RWPE1 (cell line): ENCODE measurements at regions not wholly inside any gene's neighbourhood (a gene's known extent, or its start where the extent isn't known, plus 50 kb on each side); places are given as distances from the start of the nearest gene placed in this dataset.

Source experiments
- CTCF ChIA-PET: fragments of 350-600 bp; sonication (Branson Sonifier 250); formaldehyde crosslinking; extraction: SDS; loops from one replicate; lab custom pipeline; 2021; lab: Yijun Ruan, JAX
- POLR2A ChIA-PET: fragments of 400-600 bp; formaldehyde crosslinking; extraction: SDS; loops from one replicate; lab custom pipeline; 2020; ENCODE audit warnings: antibody characterized with exemption; ENCODE audit not compliant: low non-redundant PET; lab: Yijun Ruan, JAX
- DNase-seq: peaks from one replicate; pipeline ENCODE4 v3.0.0; 2012; ENCODE audit warnings: low spot score
- H3K27ac ChIP-seq: fragments of 450-650 bp; 2 replicates; pipeline ENCODE4 v1.5.1; 2017
- TF ChIP-seq, protein P1 (sequence below): fragments of 450-650 bp; conservative IDR thresholded peaks from 2 replicates; pipeline ENCODE4 v1.5.1; 2017; ENCODE audit warnings: low read depth, mild to moderate bottlenecking

DNA sequence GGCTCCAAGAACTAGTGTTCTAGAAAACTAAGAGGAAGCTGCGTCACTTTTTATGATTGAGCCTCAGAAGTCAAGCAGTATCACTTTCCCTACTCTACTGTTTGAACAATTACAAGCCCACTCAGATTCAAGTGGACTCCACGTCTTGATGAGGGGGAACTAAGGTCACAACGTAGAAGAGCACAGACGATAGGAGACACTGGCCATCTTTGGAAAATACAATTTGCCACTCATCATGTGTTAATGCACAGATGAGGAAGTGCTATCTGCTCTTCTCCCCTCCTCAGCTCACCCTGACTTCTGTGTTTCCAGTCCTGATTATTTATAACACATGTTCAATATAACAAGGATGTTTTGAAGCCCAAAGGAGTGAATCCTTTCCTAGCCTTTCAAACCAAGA is 76.1 kb upstream of the CYP1B1 start:
- TF ChIP-seq, protein P1, sequence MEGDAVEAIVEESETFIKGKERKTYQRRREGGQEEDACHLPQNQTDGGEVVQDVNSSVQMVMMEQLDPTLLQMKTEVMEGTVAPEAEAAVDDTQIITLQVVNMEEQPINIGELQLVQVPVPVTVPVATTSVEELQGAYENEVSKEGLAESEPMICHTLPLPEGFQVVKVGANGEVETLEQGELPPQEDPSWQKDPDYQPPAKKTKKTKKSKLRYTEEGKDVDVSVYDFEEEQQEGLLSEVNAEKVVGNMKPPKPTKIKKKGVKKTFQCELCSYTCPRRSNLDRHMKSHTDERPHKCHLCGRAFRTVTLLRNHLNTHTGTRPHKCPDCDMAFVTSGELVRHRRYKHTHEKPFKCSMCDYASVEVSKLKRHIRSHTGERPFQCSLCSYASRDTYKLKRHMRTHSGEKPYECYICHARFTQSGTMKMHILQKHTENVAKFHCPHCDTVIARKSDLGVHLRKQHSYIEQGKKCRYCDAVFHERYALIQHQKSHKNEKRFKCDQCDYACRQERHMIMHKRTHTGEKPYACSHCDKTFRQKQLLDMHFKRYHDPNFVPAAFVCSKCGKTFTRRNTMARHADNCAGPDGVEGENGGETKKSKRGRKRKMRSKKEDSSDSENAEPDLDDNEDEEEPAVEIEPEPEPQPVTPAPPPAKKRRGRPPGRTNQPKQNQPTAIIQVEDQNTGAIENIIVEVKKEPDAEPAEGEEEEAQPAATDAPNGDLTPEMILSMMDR = no peak
- H3K27ac ChIP-seq = no peak overlapping the region
- no peak for DNase-seq
- CTCF ChIA-PET = no interaction called here
- POLR2A ChIA-PET = interaction anchor here (0.7 kb wide), 1 partner anchor 47 kb away, joined by 3 read pairs; no protein-coding TSS in a partner anchor

DNA sequence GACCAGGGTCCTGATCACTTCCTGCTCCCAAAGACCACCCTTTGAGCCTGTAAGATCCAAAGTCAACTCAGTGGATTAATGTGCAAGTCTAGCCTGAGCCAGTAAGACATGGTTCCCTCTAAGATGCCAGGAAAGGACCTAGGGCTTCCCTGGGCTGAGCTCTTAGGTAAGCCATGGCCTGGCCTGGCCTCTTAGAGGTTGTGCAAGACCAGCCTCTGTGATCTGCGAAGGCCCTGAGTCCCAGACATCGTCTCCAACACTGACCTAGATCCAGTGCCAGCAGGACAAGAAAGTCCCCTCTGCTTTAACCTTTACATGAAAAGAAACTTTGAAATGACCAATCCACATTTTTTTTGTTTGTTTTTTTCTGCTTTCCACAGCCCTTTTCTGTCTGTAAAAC is 73.6 kb upstream of the CYP1B1 start:
- no peak for DNase-seq
- TF ChIP-seq, protein P1 = no peak
- CTCF ChIA-PET = interaction anchor here (0.6 to 1.4 kb wide), 2 partner anchors 24 to 341 kb away, joined by 3 to 5 read pairs; no protein-coding TSS in a partner anchor
- peak overlapping the region; percentile 87; the same call in 1 of the 2 replicates for H3K27ac ChIP-seq
- POLR2A ChIA-PET = no interaction called here

DNA sequence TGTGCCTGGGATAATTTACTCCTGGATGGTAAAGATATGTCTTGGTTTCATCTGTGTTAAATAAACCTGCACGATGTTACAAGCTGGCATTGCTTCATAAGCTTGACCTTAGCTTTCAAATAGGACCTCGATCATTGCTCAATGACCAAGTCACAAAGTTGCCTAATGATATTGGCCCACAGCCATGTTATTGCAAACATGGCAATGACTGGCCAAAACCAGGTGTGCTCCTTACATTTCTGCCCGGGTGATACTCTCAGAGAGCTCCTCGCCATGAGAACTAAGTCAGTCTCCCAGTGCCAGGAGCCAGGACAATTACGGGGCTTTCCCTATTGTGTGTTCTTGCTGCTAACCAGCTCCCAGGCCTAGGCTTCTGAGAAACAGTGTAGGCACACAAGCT is 72.5 kb upstream of the CYP1B1 start:
- CTCF ChIA-PET = interaction anchor here (1.4 kb wide), 1 partner anchor 26 kb away, joined by 5 read pairs; no protein-coding TSS in a partner anchor
- POLR2A ChIA-PET = no interaction called here

DNA sequence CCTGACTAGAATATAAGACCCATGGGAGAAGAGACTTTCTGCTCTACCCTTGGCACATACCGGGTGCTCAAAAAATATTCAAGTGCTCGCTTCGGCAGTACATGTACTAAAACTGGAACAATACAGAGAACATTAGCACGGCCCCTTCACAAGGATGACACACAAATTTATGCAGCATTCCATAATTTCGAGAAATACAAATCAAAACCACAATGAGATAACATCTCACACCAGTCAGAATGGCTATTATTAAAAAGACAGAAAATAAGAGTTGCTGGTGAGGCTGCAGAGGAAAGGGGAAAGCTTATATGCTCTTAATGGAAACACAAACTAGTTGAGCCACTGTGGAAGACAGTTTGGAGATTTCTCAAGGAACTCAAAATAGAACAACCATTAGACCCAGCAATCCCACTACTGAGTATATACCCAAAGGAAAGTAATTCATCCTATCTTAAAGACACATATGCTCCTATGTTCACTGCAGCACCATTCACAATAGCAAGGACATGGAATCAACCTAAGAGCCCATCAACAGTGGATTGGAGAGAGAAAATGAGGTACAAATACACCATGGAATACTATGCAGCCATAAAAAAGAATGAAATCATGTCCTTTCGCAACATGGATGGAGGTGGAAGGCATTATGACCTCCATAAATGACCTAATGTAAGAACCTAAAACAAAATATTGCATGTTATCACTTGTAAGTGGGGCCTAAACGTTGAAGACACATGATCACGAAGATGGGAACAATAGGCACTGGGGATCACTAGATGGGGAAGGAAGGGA is 71.6 kb upstream of the CYP1B1 start:
- H3K27ac ChIP-seq = peak overlapping the region; percentile 99
- no peak for DNase-seq
- TF ChIP-seq, protein P1 = no peak
- ChIA-PET CTCF (interaction anchor here (1.2 kb wide), 1 partner anchor 18 kb away, joined by 3 read pairs; no protein-coding TSS in a partner anchor), POLR2A (no interaction called here)

More for the DNA sequence above, 72.5 kb upstream of the CYP1B1 start:
- peak; percentile 58 for DNase-seq
- TF ChIP-seq, protein P1 = no peak
- peak overlapping the region; percentile 87 for H3K27ac ChIP-seq

DNA sequence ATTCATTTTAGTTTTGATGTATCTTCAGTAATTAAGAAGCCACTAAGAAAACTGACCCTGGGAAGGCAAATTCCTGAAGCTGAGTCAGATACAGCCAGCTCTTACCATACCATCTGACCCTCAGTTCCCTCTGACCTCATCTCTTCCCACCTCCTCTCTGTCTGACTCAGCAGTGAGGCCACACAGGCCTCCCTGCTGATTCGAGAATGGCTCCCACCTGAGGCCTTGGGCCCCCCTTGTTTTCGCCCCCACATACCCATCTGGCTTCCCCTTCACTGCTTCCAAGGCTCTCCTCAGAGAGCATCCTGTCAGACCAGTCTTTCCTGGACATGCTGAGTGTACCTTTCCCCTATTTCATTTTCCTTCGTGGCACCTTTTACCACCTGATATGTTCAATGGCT is 71.0 kb upstream of the CYP1B1 start:
- TF ChIP-seq, protein P1 = no peak
- peak overlapping the region; percentile 99 for H3K27ac ChIP-seq
- CTCF ChIA-PET = interaction anchor here (1.2 to 1.4 kb wide), 2 partner anchors 19 to 71 kb away, joined by 3 to 7 read pairs; partner anchors contain the start of gene CYP1B1
- POLR2A ChIA-PET = no interaction called here
- peak; percentile 89 for DNase-seq

DNA sequence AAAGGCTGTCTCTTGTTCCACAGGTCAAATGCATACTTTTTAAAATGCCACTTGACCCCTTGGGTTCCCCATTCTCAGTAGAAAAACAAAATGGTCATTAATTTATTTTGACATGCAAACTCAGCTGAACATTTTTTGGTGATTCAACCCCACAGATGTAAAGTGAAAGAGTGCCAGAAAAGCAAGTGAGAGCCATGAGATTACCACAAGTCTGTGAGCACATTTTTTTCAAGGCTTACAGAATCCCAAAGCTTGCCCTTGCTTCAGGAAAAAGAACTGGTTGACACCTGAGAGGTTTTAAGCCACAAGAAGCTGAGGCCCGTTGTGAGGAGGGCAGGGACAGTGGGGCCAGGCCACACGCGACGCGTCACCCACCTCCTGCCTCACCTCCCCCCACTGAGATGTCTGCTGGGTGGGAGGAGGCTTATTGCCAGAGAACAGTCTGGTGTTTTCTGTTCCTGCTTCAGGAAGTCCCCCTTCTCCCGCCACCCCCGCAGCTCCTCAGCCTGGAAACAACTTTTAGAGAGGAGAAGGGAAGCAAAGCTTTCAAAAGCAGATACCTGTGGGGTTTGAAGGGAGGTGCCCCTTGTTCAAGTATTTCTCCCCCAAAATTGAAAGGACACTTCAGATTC is 70.4 kb upstream of the CYP1B1 start:
- TF ChIP-seq, protein P1 = no peak
- peak; percentile 29 for DNase-seq
- CTCF ChIA-PET = interaction anchor here (1.2 to 1.4 kb wide), 2 partner anchors 19 to 70 kb away, joined by 3 to 7 read pairs; partner anchors contain the start of gene CYP1B1
- peak overlapping the region; percentile 99 for H3K27ac ChIP-seq
- POLR2A ChIA-PET = no interaction called here
